Stimulated activated CD4-positive, alpha-beta T cell treated with anti-CD3 and anti-CD28 coated beads, Interleukin-12 subunit alpha, Interleukin-12 subunit beta, amount 100 ng/mL, for 24 hours (primary cell): ENCODE measurements at regions not wholly inside any gene's neighbourhood (a gene's known extent, or its start where the extent isn't known, plus 50 kb on each side); places are given as distances from the start of the nearest gene placed in this dataset.
"Not testable (repeated sequence)": the region's sequence is repeated elsewhere in the genome, so short reads cannot be mapped to it uniquely, and the experiment has no call there.

ENCODE experiments used
- DNase-seq, 2 experiments: peaks; one replicate each; pipeline ENCODE4 v3.0.0-alpha.2; 2020; ENCODE audit warnings: low read depth in 2 of 2

DNA sequence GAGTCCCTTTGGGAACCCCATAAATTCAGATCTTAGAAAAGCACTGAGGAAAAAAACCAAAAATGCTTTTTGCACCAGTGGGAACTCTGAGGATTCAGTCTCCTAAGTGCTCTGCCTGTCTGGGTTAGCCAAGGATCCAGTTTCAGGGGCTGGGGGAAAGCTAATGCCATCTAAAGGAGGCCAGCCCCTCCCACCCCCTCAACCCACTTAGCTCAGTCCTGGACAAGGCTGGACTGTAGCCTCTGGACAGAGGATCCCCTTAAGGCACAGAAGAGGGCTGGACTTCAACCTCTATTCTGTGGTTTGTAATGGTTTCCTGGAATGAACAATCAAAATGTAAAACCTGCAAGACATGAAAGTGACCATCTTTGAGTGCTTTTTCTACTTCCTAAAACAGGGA is 356.1 kb upstream of the ZFHX3 start:
- no peak for DNase-seq

DNA sequence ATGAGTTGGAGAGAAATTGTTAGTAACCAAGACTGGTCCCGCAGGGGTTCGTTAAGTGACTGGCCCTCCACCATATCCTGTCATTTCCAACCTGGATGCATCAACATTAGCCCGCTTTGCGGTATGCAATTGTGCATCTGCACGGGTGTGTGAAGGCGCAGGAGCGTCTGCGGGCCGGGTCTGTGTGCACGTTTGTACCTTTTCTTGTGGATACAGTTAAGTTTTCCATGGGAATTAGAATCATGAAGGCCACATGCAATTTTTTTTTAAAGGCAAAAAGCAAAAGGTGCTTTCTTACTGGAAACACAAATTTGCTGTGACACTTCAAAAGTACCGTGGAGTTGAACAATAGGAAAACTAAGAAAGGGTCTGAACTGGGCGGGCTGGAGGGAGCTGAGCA is 355.4 kb upstream of the ZFHX3 start:
- DNase-seq = no peak

DNA sequence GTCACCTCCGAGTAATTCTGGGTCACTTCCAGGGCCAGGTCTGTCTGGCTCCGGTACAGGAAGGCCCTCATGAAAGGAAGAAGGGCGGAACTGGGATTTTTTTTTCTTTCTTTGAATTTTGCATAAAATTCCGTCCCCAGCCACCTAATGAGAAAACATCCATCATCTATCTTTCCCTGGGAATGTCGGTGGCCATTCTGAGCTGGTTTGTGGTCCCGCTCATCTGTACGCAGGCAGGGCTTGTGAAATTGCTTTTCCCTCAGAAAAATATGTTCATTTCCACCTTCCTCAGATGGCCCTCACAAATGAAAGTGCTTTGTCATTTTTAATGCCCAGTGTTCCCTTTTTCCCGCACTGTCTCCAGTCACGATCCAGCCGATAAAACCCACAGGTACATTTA is 353.0 kb upstream of the ZFHX3 start:
- DNase-seq = no peak

DNA sequence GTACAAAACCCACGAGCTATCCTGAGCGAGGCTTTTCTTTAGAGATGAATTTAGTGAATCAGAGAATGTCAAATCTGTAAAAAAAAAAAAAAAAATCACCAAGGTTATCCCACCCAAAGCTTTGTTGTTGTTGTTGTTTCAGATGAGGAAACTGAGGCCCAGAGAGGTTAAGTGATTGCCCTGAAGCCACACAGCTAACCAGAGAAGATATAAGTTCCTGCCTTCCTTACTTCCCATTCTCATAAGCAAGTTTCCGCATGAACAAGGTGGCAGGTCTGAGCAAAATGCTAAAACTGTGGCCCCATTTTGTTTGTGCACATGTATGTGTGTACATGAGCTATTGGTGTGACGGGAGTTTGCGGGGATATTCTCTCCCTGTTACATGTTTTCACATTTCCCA is 352.1 kb upstream of the ZFHX3 start:
- no peak for DNase-seq

DNA sequence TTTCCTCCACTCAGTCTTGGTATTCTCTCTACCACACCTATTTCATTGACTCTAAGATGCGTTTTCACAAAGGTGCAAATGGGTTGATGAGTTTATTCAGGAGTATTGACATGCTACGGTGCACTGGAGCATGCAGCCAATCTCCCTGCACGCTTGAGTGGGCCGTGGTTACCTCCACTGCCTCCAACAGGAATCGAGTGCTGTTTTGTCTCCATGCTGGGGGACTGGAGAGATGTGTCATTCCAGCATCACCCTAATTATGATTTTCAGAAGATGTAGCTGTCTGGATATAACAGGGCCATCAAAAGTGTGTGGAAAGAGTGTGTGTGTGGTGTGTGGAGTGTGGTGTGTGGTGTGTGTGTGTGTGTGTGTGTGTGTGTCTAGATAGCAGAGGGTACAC is 351.6 kb upstream of the ZFHX3 start:
- no peak for DNase-seq

GRCh38 chr16:73398604-73399003 is 350.7 kb upstream of the ZFHX3 start:
- not testable (repeated sequence) for DNase-seq

DNA sequence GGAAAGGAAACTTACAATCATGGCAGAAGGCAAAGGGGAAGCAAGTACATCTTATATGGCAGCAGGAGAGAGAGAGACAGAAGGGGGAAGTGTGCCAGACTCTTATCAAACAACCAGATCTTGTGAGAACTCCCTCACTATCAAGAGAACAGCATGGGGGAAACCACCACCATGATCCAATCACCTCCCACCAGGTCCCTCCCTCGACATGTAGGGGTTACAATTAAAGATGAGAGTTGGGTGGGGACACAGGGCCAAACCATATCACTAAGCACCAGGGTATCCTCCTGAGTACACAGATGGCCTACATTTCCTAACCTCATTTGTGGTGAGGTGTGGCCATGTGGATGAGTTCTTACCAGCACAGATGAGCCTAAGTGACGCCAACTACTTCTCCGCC is 348.6 kb upstream of the ZFHX3 start:
- DNase-seq = no peak

- DNase-seq = no peak
These were observed 343.0 kb upstream of the ZFHX3 start for GRCh38 chr16:73390936-73391335.

DNA sequence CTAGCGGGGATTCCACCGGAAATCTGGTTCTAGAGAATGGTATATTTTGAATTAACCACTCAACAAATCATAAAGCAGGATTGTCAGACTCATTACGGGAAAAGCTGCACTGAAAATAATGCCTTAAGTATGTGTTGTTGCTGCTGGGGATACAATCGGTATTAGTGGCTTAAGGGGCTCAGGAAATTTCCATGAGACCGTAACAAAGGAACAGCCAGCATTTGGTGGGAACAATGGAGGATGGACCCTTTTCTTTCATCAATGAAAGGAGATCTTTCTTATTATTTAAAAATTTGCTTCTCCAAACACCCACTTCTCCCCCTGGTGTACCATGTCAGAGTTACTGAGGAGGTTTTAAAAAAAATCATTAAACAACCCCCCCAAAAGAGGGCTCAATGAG is 342.6 kb upstream of the ZFHX3 start:
- DNase-seq = no peak

DNA sequence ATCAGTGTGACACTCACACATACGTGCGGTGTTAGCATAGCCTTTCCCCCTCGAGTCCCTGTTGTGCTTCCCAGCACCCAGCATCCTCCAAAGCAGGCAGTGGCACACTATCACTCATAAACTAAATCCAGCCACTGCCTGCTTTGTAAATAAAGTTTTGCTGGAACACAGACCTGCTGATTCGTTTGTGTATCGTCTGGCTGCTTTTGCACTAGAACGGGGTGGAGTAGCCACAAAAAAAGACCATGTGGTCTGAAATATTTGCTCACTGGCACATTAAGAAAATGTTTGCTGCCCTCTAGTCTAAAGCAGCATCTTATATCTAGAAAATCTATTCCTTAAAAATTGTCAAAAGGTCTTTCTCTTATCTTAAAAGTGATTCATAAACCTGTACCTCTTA is 341.2 kb upstream of the ZFHX3 start:
- no peak for DNase-seq

DNA sequence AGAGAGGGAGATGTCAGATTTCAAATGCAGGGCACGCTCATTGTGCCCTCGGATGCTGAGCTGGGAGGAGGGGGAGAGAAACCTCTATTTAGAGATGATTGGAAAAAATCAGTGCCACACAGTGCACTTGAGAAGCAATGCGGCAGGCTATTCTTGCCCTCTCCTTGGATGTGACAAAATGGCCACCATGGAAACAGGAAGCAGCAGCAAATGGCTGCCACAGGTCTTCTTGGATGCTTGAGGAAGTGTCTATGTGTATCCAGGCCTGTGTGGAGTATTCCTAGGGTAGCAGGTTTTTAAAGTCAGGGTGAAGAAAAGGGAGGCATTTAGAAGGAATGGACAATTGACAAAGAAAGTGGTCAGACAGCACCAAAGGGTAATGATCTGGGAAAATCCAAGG is 340.1 kb upstream of the ZFHX3 start:
- no peak for DNase-seq

DNA sequence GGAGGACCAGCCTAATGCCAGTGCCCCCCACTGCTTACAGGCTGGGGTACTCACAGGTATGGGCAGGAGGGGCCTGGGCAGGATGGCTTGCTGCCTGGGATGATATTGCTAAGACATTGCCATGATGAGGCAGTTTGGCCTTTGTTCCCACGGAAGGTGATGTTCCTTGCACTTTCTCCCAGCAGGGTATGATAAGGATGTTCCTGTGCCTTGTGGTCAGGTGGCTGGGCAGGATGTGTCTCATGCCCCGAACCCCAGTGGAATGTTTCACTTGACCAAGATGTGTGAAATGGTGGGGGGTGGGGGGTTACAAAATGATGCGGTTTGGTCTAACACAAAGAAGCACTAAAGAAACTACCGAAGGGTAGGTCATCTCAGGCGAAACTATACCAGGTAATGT is 337.8 kb upstream of the ZFHX3 start:
- DNase-seq = no peak

GRCh38 chr16:73384506-73385089 is 336.7 kb upstream of the ZFHX3 start:
- no peak for DNase-seq

GRCh38 chr16:73383988-73384365 is 336.0 kb upstream of the ZFHX3 start:
- no peak for DNase-seq

DNA sequence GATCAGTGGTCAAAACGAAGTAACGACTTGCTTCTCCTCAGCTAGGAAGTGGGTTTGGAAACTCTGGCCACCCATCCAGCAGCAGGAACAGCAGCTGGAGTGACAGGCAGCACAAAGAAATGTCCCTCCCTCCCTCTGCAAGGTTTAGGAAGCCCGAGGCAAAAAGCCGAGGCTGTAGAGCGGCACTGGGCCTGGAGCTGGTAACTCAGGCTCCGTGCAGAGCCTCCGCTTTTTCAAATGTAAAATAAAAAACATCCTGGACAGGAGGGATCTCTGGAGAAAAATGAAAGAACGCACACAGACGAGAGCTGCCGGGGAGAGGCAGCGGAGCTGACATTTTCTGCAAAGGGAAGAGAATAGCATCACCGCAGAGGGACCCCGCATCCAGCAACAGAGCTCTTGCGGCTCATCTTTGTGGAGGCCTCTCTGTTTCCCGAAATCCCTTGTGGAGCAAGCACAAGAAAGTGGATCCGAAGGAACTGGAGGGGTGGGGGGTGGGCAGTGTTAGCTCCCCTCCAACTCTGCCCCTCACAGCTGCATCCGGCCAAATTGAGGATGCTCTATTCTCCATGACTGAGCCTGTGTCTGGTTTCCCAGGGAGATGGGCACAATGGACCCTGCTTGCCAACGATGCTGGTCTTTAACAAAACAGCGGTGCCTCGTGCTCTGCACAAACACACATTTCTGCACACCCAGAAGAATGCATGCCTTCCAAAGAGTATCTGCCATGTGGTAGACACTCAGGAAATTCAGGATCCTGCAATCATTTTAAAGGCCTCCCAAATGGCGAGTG is 335.5 kb upstream of the ZFHX3 start:
- DNase-seq = no peak

DNA sequence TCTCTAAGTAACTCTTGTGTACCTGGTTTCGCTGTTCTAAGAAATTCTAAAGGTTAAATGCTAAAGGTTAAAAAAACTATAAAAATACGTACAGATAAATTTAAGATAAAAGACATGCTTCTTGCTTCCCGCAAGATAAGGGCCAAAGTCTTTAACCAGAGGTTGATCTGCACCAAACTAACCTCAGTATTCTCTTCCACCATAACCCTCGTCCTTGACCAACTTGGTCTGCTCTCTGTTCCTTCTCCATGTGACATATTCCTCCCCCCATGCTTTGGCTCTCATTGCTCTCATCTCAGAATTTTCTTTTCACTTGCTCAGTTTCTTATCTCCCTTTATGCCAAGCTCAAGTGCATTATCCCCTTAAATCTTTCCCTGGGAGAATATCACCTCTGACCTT is 330.5 kb upstream of the ZFHX3 start:
- no peak for DNase-seq

DNA sequence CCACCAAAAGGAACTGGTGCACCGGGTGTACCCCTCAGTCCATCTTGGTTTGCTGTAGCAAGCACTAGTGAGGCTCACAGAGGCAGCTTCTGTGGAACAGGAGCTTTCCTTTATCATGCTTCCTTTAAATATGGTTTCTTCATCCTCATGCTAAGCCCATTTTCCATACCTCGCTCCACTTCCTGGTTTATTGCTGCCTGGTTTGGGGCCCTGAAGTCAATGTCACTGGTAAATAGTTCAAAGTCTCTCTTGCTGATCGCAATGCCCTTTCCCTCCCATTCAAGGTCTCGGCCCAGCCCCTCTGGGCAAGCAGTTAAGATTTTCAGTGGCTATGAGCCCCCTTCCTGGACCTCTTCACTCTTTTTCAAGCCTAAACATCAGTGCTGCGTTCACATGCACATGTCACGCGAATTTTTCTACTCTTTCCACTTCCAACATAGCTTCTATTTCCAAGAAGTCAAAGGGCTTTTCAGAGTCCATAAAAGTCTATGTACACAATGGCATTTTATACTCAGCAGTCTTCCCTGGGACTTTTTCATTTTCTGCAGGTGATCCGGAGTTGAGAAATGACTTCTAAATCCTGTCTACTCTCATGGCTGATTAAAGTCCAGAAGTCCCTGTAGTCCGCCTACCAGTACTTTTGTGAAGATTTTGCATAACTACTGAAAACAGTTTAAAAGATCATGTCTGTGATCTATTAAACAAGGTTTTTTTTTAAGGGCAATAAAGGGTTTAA is 323.8 kb upstream of the ZFHX3 start:
- no peak for DNase-seq

GRCh38 chr16:73369851-73370250 is 321.9 kb upstream of the ZFHX3 start:
- DNase-seq = no peak

- no peak for DNase-seq
These were observed 320.8 kb upstream of the ZFHX3 start for GRCh38 chr16:73368715-73369114.

- no peak for DNase-seq
These were observed 317.2 kb upstream of the ZFHX3 start for GRCh38 chr16:73365016-73365551.

DNA sequence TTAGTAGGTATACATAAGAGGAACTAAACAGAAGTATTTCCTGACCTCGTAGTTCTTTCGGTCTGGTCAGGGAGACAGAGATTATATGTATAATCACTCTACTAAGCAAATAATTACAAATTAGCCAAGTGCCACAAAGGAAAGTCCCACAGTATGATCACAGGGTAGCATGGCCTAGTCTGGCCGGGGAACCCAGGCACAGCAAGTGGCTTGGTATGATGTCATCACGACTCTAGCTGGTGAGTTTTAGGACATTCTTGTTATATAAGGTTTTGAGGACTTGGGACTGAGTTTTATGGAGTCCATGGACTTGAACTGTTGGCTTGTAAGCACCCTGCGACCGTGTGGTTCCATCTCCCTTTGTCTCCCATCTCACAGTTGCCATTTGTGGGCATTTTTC is 316.5 kb upstream of the ZFHX3 start:
- DNase-seq = no peak

DNA sequence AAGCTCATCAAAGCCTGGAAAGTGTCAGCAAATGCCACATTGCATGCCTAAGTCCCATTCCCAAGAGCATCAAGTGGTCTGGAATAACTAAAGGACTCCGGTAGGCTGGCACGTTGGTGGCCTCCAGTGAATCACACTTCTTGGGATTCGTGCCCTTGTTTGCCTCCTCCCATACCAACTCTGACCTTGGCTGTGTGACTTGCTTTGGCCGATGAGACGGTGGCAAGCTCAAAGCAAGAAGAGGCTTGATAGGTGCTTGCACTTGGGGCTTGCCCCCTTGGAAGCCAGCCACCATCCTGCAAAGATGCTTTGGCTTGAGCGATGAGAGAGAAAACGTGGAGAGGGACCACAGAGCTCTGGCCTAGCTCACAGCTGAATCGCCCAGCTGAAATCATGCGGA is 313.1 kb upstream of the ZFHX3 start:
- DNase-seq = no peak
